ENCODE measurements at regions not wholly inside any gene's neighbourhood (a gene's known extent, or its start where the extent isn't known, plus 50 kb on each side); places are given as distances from the start of the nearest gene placed in this dataset.

- TF ChIP-seq CTCF (IDR thresholded peaks at IDR 0.05) (no peak), POLR2A (IDR thresholded peaks at IDR 0.05) (no peak)
These were observed 117.7 kb downstream of the ETS2 start for GRCh38 chr21:38923429-38923828.
